OCI-LY3 (cell line): ENCODE measurements at regions not wholly inside any gene's neighbourhood (a gene's known extent, or its start where the extent isn't known, plus 50 kb on each side); places are given as distances from the start of the nearest gene placed in this dataset.

Experiments
- CTCF ChIP-seq: fragments of 200-600, 300-600 bp; sonication (generic); IDR thresholded peaks from 2 replicates; pipeline ENCODE4 v1.5.1; 2014; ENCODE audit warnings: antibody characterized with exemption, low read length, low read depth
- EZH2phosphoT487 ChIP-seq: fragments of 200-600 bp; shearing (Covaris generic); IDR thresholded peaks from 2 replicates; pipeline ENCODE4 v1.6.1; 2018; ENCODE audit warnings: antibody characterized with exemption, mixed run types, low read depth

GRCh38 chr4:32462944-32463343 is 1742.8 kb downstream of the PCDH7 start:
- TF ChIP-seq CTCF, result peak; percentile 78
- no peak for TF ChIP-seq EZH2phosphoT487
